ENCODE measurements at regions not wholly inside any gene's neighbourhood (a gene's known extent, or its start where the extent isn't known, plus 50 kb on each side); places are given as distances from the start of the nearest gene placed in this dataset.

DNA sequence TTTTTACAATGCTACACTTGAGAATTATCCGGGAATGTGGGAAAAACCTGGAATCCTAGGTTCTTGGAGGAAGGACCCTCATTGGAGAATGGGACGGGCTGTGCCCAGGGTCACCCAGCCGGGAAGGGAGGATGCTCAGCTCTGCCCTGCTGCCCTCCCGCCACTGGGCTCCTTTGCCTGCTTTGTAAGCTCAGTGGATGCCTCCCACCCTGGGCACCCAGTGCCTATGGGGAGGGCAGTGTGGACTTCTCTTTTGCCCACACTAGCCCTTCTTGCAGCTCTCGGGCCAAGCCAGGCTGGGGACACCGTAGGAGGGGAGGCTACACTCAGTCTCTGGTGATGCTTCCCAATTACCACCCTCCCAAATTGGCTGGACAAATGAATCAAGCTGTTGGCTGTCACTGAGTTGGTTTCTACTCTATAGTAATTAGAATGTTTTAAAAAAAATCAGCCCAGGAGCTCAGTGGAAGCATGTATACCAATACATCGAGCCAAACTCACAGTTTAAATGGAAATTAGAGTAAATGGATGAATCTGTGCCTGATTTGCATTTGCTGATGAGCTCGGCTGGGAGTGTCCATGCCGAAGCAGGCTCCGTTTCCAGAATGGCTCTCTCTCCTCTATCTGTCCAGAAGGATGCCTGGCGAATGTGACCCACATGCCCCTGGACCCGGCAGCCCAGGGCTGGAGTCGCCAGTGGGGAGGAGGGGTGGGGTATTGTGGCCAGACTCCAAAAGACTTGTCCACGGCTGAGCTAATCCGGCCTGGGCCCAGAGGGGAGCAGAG, 317.0 kb downstream of the CTTN start:
- no peak overlapping the region for H3K4me3 ChIP-seq (ENCODE audit: low read depth, low read length)

DNA sequence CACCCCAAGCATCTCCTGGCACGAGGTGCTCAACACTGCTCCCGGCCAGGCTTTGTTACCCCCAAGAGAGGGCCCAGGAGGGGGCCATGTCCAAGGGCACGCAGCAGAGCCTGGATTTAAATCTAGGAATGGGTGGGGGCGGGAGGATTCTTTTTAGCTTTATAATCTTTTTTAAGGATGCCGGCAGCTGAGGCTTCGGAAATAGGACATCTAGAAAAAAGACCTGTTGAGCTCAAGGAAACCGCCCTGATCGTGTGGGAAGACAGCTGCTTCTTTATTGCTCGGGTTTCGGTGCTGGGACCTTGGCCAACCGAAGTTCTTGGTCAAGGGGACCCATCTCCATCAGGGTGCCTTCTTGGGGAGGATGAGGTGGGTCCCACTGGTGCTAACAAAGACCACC, 317.9 kb downstream of the CTTN start:
- no peak overlapping the region for H3K4me3 ChIP-seq (ENCODE audit: low read depth, low read length)

DNA sequence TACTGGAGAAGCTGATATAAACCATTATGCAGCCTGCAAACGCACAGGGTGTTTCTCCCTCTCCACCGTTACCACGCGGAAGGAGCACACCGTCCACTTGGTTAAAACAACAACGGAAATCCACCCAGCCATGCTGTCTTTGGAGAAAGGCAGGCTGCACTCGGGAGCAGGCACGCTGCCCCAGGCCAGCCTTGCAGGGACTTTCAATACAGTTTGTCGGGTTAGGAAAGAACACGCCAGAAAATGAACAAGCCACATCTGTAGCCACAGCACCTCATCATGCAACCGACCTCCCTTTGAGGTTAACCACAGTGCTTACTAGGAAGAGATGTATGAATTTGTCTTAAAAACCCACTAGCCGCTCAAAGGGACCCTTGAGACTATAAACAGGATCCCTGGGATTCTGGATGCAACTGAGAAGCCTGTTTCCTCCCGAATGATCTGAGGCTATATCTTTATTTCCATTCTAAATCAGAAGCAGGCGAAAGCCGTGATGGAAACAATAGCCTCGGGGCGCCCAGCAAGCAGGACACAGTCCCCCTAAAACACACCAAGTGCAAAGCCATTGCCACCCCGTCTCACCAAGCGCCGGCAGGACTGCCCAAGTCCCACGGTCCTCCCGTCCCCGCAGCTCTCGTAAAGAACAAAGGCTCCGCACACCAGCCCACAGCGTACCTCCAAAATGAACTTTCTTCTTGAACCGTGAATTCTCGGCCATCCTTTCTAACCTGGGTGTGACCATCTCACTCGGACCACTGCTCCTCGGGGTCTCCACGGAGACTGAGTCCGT, 318.9 kb downstream of the CTTN start:
- H3K4me3 ChIP-seq (ENCODE audit: low read depth, low read length): no peak overlapping the region

DNA sequence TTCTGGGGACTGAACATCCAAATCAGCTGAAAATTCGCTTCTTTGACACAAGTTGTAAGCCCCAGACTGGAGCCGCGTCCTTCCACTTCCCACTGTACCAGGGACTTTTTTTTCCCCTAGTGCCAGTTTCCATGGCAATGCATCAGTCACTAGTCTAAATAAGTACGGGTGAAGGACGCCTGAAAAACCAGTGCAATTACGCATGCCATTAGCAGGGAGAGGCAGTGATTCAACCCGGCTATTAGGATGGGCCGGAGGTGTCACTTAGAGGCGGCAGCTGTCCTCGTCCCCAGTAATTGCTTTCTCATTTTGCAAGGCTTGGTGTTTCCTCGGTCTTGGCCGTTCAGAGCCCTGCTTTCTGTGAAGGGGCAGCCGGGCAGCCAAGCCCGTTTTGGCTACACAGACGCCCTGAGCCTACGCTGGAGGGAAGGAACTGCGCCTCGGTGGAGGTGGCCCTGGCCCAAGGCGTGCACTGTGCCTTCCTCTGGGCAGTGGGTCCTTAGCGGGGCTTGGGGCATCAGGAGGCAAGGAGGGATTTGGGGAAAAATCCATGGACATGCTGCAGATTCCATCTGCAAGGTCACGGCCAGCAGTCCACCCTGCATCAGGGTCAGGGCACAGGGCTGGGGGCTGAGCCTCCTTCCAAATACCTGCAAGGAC, 319.7 kb downstream of the CTTN start:
- no peak overlapping the region for H3K4me3 ChIP-seq (ENCODE audit: low read depth, low read length)

DNA sequence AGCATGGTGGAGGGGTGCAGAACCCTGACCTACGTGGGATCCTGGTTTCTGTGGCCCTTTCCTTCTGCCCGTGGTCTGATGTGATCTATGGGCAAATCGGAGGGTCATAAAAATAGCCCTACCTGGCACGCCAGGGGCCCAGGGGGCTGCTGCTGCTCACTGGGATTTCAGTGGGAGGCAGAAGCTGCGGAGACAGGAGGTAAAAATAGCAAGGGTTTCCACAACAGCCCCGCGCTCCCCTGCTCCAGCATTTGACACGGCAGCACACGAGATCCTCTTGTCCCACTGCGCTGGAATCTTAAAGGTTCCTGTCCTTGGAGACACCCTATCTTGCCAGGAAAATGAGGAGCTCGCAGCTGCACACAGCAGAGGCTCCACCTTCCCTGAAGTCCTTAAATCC, 321.2 kb downstream of the CTTN start:
- no peak overlapping the region for H3K4me3 ChIP-seq (ENCODE audit: low read depth, low read length)

DNA sequence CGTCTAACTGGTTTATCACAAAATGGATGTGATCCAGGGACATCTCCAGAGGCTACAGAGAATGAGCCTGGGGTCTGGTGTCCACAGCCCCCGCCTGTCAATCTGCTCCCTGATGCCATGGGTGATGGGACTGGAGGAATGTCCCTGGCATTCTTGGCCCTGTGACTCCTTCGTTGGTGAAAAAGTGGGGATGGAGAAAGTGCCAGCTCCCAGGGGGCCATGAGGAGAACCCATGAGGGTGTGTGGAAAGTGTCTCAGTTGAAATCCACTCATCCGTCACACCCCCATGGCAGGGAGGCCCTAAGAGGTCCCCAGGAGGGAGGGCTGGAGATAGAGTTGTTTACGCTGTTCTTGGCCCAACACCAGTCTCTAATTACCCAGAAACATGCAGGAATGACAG, 322.0 kb downstream of the CTTN start:
- no peak overlapping the region for H3K4me3 ChIP-seq (ENCODE audit: low read depth, low read length)

DNA sequence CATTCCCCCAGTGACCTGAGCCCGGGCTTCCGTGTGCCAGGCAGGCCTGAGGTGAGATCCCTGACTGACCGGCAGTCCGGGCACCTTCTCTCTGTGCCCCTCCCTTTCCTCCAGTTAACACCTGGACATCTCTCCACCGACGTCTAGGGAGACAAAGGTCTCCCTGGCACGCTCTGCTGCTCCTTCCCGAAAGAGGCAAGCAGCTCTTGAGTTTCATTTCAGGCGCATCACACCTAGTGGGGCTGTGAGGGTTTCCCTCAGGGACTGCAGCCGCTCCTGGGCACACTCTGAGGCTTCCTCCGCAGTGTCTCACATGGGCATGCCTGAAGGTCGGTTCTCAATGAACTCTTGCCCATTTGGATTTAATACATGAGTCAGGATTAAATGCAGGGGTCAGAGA, 322.7 kb downstream of the CTTN start:
- H3K4me3 ChIP-seq (ENCODE audit: low read depth, low read length): no peak overlapping the region

DNA sequence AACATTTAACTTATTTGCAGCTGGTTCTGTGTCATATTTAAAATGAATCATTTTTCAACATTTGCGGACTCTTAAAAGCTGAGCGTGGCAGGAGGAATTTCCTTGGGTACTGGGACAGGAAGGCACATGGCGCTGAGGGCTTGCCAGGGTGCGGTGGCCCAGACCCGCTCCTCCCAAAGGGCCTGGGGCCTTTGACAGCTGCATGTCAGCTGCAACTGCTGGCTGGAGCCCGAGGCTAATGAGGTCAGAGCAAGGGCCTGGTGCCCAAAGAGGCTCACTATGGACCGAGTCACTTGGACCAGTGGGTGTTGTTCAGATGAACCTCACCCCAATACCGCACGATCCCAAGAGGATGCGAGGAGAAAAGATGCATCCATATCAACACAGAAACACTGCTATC, 326.9 kb downstream of the CTTN start:
- H3K4me3 ChIP-seq (ENCODE audit: low read depth, low read length): no peak overlapping the region

DNA sequence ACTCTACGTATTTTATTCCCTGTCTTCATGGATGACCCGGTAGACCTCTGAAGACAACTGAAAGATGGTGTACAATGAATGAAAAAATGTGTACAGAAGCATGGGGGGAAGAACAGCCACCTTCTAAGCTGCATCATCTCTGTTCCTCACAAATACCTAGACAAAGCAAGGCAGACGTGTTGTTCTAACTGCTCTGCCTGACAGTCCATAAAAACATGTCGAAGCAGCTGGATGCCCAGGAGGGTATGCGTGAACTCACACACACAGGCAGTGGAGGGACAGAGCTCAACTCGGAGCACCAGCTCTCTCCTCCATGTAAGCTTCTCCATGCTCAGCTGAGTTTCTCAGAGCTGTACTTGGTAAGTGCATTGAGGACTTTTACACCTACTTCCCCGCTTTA, 327.4 kb downstream of the CTTN start:
- H3K4me3 ChIP-seq (ENCODE audit: low read depth, low read length): no peak overlapping the region

DNA sequence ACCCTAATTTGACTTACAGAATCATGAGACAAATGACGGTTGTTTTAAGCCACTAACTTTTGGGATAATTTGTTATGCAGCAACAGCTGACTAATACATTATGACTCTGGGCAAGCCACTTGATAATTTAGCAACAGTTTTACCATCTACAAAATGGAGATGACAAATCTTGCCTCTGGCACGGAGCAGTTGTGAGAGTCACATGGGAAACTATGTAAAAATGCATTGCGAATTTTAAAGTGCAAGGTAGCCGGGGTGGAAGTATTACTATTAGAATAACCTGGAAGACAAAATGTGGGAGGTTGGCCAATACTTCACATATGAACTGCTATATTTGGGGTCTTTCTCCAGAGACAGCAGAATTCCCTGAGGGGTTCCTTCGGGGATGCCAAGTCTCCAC, 328.7 kb downstream of the CTTN start:
- no peak overlapping the region for H3K4me3 ChIP-seq (ENCODE audit: low read depth, low read length)

DNA sequence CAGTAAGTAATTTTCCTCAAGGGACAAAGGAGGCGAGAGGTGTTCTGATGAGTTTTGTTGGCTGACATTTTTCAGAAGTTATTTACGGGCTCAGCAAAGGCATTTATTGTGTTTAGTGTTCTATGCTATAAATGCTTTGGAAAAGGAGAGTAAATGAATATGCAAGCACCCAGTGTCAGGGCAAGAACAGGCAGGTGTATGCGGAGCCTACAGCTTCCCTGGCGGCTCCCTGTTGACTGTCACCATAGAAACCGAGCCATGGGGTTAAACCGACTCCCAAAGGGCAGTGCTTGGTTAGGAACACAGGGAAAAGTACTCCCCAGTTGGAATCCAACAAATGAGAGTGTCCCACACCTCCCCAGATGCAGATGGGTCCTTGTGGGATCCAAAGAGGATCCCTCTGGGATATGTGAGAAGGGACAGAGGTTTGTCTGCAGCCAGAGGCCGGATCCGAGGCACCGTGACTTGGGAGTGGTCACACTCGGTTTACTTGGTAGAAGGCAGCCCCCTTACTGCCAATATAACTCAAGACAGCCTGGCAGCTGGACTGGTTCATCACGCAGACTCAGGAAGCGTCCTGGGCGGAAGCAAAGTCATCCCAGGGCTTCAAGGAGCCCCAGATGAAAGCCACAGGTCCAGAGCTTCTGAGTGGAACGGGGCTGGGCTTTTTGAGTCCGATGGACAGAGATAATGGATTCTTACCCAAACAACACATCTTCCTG, 329.7 kb downstream of the CTTN start:
- H3K4me3 ChIP-seq (ENCODE audit: low read depth, low read length): no peak overlapping the region

DNA sequence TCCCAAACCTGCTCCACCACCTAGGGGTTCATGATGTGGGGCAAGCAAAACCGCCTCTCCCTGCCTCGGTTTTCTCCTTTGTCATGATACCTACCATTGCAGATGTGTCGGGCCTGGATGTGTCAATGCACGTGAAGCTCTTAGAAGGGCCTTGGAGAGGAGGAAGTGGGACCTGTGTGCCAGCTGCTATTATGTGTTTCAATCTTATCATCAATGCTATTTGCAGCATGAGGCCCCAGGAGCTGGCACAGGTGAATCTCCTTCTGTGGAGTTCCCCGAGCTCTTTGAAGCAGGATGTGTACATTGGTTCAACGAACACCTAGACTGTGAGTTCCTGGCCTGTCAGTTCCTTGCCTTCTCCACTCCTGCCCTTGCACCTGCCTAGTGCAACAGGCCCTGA, 331.6 kb downstream of the CTTN start:
- no peak overlapping the region for H3K4me3 ChIP-seq (ENCODE audit: low read depth, low read length)

DNA sequence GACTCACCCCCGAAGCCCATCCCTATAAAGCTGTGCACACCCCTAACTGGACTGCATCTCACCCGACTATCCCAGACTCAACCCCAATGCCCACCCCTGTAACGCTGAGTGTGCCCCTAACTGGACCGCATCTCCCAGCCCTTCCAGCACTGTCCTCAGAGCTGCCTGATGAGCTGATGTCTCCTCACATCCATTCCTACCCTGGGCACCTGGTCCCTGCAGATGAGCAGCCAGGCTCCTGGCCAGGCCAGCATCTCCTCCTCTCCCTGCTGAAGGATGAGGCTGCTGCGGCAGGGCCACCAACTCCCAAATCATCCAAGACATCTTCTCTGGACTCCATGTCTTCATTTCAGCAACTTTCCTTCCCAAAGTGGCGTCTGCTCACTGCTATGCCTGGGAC, 332.1 kb downstream of the CTTN start:
- H3K4me3 ChIP-seq (ENCODE audit: low read depth, low read length): no peak overlapping the region

DNA sequence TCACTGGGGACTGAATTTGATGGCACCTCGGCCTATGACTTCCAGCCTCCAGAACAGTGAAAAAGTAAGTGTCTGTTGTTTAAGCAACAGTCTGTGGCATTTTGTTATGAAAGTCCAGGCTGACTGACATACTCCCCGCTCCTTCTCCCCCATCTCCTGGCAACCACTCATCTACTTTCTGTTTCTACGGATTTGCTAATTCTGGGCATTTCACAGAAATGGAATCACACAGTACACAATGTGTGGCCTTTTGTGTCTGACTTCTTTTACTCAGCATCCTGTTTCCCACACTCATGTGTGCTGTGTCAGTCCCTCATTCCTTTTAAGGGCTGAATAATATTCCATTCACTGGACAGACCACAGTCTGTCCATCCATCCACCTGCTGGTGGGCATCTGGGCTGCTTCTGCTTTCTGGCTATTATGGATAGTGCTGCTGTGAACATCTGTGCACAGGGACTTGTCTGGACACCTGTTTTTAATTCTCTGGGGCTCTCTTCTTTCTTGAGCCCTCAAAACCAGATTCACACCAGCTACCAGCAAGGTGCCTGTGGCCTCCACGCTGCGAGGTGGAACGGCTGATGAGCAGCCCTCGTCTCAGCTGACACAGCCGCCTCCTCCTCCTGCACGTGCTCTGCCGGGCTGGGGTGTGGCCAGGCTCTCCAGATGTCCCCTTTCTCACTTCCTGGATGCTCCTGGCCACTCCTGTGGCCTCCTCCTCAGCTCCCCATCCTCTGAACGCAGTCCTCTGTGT, 333.1 kb downstream of the CTTN start:
- H3K4me3 ChIP-seq (ENCODE audit: low read depth, low read length): no peak overlapping the region

DNA sequence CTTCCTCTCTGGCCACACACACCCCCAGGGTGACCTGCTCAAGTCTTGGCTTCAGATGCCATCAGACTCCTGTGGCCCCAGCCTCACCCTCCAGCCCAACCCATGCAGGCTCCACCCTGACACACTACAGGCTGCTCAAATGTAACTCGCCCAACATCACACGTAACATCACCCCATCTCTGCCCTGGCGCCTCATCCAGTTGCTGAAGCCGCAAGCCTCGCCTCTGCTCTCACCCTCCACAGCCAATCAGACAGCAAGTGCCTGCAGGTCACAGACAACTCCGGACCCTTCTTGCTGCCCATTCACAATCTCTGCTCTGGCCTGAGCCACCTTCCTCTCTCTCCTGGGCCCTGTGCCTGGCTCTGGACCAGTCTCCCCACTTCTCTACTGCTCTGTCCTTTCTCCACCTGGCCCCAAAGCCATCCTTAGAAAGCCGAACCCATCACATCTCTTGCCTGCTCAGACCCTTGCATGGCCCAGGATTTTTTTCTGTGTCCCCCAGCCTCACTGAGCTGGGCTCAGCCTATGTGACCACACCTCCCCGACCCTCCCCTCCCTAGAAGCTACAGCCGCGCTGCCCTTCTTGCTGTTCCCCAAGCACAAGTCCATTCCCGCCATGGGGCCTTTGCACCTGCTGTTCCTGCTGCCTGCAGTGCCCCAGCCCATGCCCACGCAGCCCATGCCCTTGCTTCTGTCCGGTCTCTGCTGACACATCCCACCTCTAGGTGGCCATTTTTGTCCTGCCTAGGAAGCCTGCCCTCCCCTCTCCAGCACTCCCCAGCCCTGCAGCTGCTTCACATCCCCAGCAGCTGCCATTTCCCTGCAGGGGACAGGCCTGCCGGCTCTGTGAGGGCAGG, 333.9 kb downstream of the CTTN start:
- H3K4me3 ChIP-seq (ENCODE audit: low read depth, low read length): no peak overlapping the region

DNA sequence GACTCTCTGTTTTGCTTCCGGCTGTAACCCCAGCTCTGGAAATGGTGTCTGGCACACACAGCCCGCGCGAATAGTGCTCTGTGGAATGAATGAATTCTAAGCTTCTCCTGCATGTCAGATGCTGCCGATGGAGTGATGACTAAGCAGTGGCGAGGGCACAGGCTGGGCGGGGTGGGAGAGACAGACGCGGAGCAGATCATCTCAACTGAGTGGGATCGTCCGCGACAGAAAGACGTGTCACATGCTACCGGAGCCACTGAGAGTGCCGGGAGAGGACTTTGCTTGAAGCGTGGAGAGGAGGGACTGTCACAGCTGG, 334.5 kb downstream of the CTTN start:
- H3K4me3 ChIP-seq (ENCODE audit: low read depth, low read length): no peak overlapping the region

DNA sequence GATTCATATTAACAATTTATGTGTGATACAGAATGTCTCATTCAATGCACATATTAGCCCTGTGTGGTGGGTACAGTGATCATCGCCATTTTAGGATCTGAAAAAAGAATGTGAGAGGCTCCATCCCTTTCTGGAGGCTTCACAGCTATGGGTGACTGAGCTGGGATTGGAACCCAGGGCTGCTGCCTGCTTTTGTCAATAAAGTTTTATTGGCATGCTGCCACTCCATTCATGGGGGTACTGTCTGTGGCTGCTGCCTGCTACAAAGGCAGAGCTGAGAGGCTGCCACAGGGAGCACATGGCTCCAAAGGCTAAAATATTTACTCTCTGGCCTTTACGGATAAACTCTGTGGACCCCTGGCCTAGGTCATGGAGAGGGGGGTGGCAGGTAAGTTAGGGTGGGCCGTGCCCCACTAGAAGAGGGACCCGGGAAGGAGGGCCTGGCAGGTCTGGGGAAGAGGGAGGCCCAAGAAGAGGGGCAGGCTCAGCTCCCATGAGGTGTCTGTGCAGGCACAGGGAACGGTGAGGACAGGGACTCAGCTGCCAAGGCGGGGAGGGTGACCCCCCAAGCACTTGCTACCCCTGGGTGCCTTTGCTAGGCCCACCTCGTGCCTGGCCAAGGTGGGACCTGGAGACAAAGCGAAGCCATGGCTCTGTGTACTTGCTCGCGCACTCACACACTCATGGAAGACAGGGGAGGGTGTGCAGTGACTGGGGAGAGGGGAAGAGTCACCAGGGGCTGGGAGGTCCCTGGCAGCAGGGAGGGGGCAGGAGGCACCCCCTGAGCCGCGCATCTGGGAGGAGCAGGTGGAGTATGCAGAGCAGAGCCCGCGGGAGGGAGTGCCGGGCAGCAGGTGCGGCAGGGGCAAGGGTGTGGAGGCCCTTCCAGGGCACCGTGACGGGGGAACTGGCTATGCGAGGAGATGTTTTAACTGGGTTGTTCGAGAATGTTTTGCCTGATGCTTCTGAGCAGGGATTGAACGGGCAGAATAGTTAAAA, 335.3 kb downstream of the CTTN start:
- H3K4me3 ChIP-seq (ENCODE audit: low read depth, low read length): no peak overlapping the region

DNA sequence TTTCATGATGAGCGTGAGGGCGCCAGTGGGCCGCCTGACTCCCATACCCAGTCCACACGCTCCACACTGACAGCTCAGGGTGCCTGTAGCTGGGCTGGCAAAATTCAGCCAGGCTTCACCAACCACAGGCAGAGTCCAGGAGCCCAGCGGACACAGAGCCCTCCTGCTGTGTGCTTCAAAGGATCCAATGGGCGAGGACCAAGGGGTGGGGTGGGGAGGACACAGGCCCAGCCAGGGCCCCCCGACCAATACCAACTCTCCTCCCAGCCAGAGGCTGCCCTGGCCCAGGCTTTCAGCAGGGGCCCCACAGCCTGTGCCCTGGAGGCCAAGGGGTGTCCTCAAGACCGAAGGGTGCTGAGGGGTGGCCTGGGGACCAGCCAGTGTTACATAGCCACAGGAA, 336.1 kb downstream of the CTTN start:
- no peak overlapping the region for H3K4me3 ChIP-seq (ENCODE audit: low read depth, low read length)

DNA sequence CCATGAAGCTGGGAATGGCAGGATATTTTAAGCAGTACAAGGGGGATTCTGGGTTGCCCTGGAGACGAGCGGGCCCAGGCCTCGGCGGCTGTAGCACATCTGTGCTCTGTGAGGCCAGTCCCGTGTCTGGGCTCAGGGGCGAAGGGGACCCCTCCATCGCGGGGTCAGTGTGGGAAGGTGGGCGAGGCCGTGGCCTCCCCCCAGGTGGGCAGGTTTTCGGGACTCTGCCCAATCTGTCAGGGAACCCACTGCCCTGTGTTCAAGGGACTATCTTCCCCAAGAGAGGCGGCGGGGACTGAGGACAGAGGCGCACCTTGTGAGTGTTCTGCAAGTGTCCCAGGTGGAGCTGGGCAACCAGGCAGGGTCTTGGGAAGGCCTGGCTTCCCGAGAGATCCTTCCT, 336.6 kb downstream of the CTTN start:
- H3K4me3 ChIP-seq (ENCODE audit: low read depth, low read length): no peak overlapping the region

Data from iPS-11a (cell line).